H1 (cell line): ENCODE measurements at regions not wholly inside any gene's neighbourhood (a gene's known extent, or its start where the extent isn't known, plus 50 kb on each side); places are given as distances from the start of the nearest gene placed in this dataset.

Source experiments
- CTCF ChIA-PET: fragments of 300-600 bp; sonication (Branson Sonifier 250); formaldehyde crosslinking; loops from one replicate; lab custom pipeline; 2021; ENCODE audit not compliant: partially characterized antibody; lab: Charles Lee
- POLR2A ChIA-PET: fragments of 300-600 bp; sonication (Branson Sonifier 250); formaldehyde crosslinking; loops from one replicate; lab custom pipeline; 2021; ENCODE audit warnings: inconsistent platforms; ENCODE audit not compliant: partially characterized antibody; lab: Charles Lee
- DNase-seq, 2 experiments: peaks; one replicate each; pipeline versions ENCODE4 v3.0.0 to v3.0.0-alpha.2; 2010 to 2022; ENCODE audit warnings: low spot score in 2 of 2, low read depth in 1 of 2, mixed read lengths in 1 of 2
- FAIRE-seq: peaks from 2 replicates; lab custom pipeline; 2011; peaks lifted over from hg19 to GRCh38; lab: Jason Lieb, UNC
- H2AFZ ChIP-seq: 2 replicates; pipeline ENCODE4 v1.8.1; 2012; ENCODE audit warnings: low read length, inconsistent platforms
- H2AK5ac ChIP-seq: 2 replicates; pipeline ENCODE4 v1.6.1; 2013; ENCODE audit warnings: low read depth, low read length
- H2BK120ac ChIP-seq: replicated peaks from 2 replicates; pipeline ENCODE3; 2013; ENCODE audit warnings: low read depth, low read length, inconsistent platforms
- H2BK12ac ChIP-seq: 2 replicates; pipeline ENCODE4 v1.6.1; 2013; ENCODE audit warnings: low read depth, low read length
- H2BK15ac ChIP-seq: 2 replicates; pipeline ENCODE4 v1.6.1; 2013; ENCODE audit warnings: low read length
- H2BK20ac ChIP-seq: 2 replicates; pipeline ENCODE4 v1.6.1; 2013; ENCODE audit warnings: low read length
- H2BK5ac ChIP-seq: 2 replicates; pipeline ENCODE4 v1.6.1; 2013; ENCODE audit warnings: low read depth, low read length
- H3K14ac ChIP-seq: 2 replicates; pipeline ENCODE4 v1.6.1; 2013; ENCODE audit warnings: inconsistent platforms; ENCODE audit not compliant: insufficient read length
- H3K18ac ChIP-seq: 2 replicates; pipeline ENCODE4 v1.6.1; 2013; ENCODE audit warnings: low read length; ENCODE audit errors: extremely low read depth
- H3K23ac ChIP-seq: 2 replicates; pipeline ENCODE4 v1.6.1; 2013; ENCODE audit warnings: inconsistent platforms; ENCODE audit not compliant: insufficient read length
- H3K23me2 ChIP-seq: 2 replicates; pipeline ENCODE4 v1.6.1; 2013; ENCODE audit warnings: low read depth, low read length
- H3K27ac ChIP-seq: 2 replicates; pipeline ENCODE4 v1.6.1; 2011; ENCODE audit warnings: low read depth, low read length, inconsistent platforms
- H3K27me3 ChIP-seq, 4 experiments: replicated peaks in 1 of 4; 1 replicate in 1 of 4; 2 replicates in 3 of 4; pipeline versions ENCODE4 v1.6.1 to v1.8.1; 2011 to 2013; ENCODE audit warnings: low read length in 3 of 4, mild to moderate bottlenecking in 3 of 4, inconsistent platforms in 2 of 4, mixed read lengths in 2 of 4, moderate library complexity in 1 of 4; ENCODE audit not compliant: control insufficient read depth in 3 of 4, insufficient read depth in 3 of 4; ENCODE audit errors: extremely low read depth in 1 of 4
- H3K36me3 ChIP-seq, 4 experiments: 2 replicates each; pipeline versions ENCODE4 v1.6.1 to v1.8.1; 2011 to 2013; ENCODE audit warnings: mild to moderate bottlenecking in 4 of 4, low read length in 3 of 4, moderate library complexity in 2 of 4, control low read depth in 1 of 4, inconsistent platforms in 1 of 4; ENCODE audit not compliant: insufficient read depth in 4 of 4, control insufficient read depth in 2 of 4
- H3K4ac ChIP-seq: replicated peaks from 2 replicates; pipeline ENCODE3; 2013; ENCODE audit warnings: low read length, low read depth, mixed read lengths, inconsistent platforms; ENCODE audit not compliant: insufficient read length
- H3K4me1 ChIP-seq, 4 experiments: replicated peaks in 1 of 4; 1 replicate in 1 of 4; 2 replicates in 3 of 4; pipeline versions ENCODE4 v1.6.1 to v1.8.1; 2011 to 2013; ENCODE audit warnings: low read length in 3 of 4, inconsistent platforms in 2 of 4, mixed read lengths in 1 of 4; ENCODE audit not compliant: insufficient read depth in 4 of 4, control insufficient read depth in 3 of 4
- H3K4me2 ChIP-seq, 2 experiments: 2 replicates each; pipeline versions ENCODE4 v1.6.1 to v1.8.1; 2011 to 2013; ENCODE audit warnings: low read depth in 2 of 2, low read length in 2 of 2, control low read depth in 1 of 2, inconsistent platforms in 1 of 2, mild to moderate bottlenecking in 1 of 2; ENCODE audit not compliant: insufficient read depth in 1 of 2
- H3K4me3 ChIP-seq, 4 experiments: fragments of 200-600, 300-600 bp in 1 of 4; sonication (generic), shearing (Covaris generic), sonication (Bioruptor Twin) in 1 of 4; 2 replicates each; pipeline versions ENCODE4 v1.5.1 to v1.8.1; 2011 to 2016; ENCODE audit warnings: low read length in 4 of 4, low read depth in 3 of 4, control low read depth in 2 of 4, inconsistent platforms in 2 of 4, mild to moderate bottlenecking in 2 of 4, mixed read lengths in 1 of 4, moderate library complexity in 1 of 4; ENCODE audit not compliant: insufficient read depth in 2 of 4; ENCODE audit errors: extremely low read depth in 1 of 4
- H3K56ac ChIP-seq: replicated peaks from 2 replicates; pipeline ENCODE3; 2013; ENCODE audit warnings: low read depth, mild to moderate bottlenecking, mixed read lengths, low read length, inconsistent platforms; ENCODE audit not compliant: insufficient read length
- H3K79me1 ChIP-seq: 2 replicates; pipeline ENCODE4 v1.6.1; 2013; ENCODE audit warnings: low read depth, low read length, control low read depth
- H3K79me2 ChIP-seq, 2 experiments: 2 replicates each; pipeline versions ENCODE4 v1.6.1 to v1.8.1; 2012 to 2013; ENCODE audit warnings: low read length in 2 of 2, mild to moderate bottlenecking in 2 of 2, inconsistent platforms in 1 of 2; ENCODE audit not compliant: insufficient read depth in 2 of 2, control insufficient read depth in 1 of 2
- H3K9ac ChIP-seq, 4 experiments: replicated peaks in 1 of 4; 1 replicate in 1 of 4; 2 replicates in 3 of 4; pipeline versions ENCODE4 v1.6.1 to v1.8.1; 2011 to 2013; ENCODE audit warnings: low read depth in 3 of 4, low read length in 3 of 4, control low read depth in 2 of 4, mild to moderate bottlenecking in 2 of 4, moderate library complexity in 2 of 4, inconsistent platforms in 1 of 4; ENCODE audit errors: extremely low read depth in 1 of 4
- H3K9me3 ChIP-seq, 2 experiments: 2 replicates each; pipeline versions ENCODE4 v1.6.1 to v1.8.1; 2012 to 2013; ENCODE audit warnings: mild to moderate bottlenecking in 2 of 2, moderate library complexity in 2 of 2, control low read depth in 1 of 2, inconsistent platforms in 1 of 2, low read depth in 1 of 2, low read length in 1 of 2, mixed read lengths in 1 of 2; ENCODE audit not compliant: insufficient read depth in 2 of 2
- H4K20me1 ChIP-seq, 2 experiments: replicated peaks in 1 of 2; 2 replicates each; pipeline versions ENCODE3 to v1.8.1; 2011 to 2013; ENCODE audit warnings: inconsistent platforms in 2 of 2, low read length in 2 of 2, mild to moderate bottlenecking in 1 of 2; ENCODE audit not compliant: insufficient read depth in 2 of 2, control insufficient read depth in 1 of 2
- H4K5ac ChIP-seq: 2 replicates; pipeline ENCODE4 v1.6.1; 2013; ENCODE audit warnings: low read length, low read depth, mixed read lengths, inconsistent platforms; ENCODE audit not compliant: insufficient read length
- H4K8ac ChIP-seq: 2 replicates; pipeline ENCODE4 v1.8.0; 2013; ENCODE audit warnings: mild to moderate bottlenecking, moderate library complexity, low read length, inconsistent platforms; ENCODE audit not compliant: insufficient read depth; ENCODE audit errors: extremely low read depth
- H4K91ac ChIP-seq: replicated peaks from 2 replicates; pipeline ENCODE3; 2013; ENCODE audit warnings: low read length, mixed read lengths, inconsistent platforms; ENCODE audit not compliant: insufficient read length
- CEBPB ChIP-seq: IDR thresholded peaks from 2 replicates; pipeline ENCODE4 v1.6.1; 2012; ENCODE audit warnings: low read depth, low read length
- CTBP2 ChIP-seq: IDR thresholded peaks from 2 replicates; pipeline ENCODE4 v1.7.0; 2011; ENCODE audit warnings: borderline replicate concordance, mild to moderate bottlenecking, moderate library complexity, mixed read lengths, low read length; ENCODE audit not compliant: insufficient read depth, insufficient read length
- EGR1 ChIP-seq: IDR thresholded peaks from 2 replicates; pipeline ENCODE4 v1.6.1; 2011; ENCODE audit warnings: low read depth, low read length, borderline replicate concordance
- EP300 ChIP-seq, 2 experiments: IDR thresholded peaks; 1 replicate in 1 of 2; 2 replicates in 1 of 2; pipeline ENCODE4 v1.6.1; 2011 to 2012; ENCODE audit warnings: low read depth in 2 of 2, low read length in 2 of 2, mild to moderate bottlenecking in 2 of 2, borderline replicate concordance in 1 of 2, inconsistent platforms in 1 of 2, moderate library complexity in 1 of 2
- EZH2 ChIP-seq: fragments of 200-600 bp; sonication (generic); IDR thresholded peaks from 2 replicates; pipeline ENCODE4 v1.7.1; 2012; ENCODE audit warnings: low read depth, mild to moderate bottlenecking, moderate library complexity, low read length, inconsistent platforms; ENCODE audit not compliant: severe bottlenecking
- JUN ChIP-seq: IDR thresholded peaks from 2 replicates; pipeline ENCODE4 v1.6.1; 2011; ENCODE audit warnings: low read depth, mild to moderate bottlenecking, improper control_type of control experiment, low read length
- JUND ChIP-seq: IDR thresholded peaks from 2 replicates; pipeline ENCODE4 v1.6.1; 2011; ENCODE audit warnings: mild to moderate bottlenecking, improper control_type of control experiment, low read length
- POU5F1 ChIP-seq: IDR thresholded peaks from 2 replicates; pipeline ENCODE4 v1.6.1; 2011; ENCODE audit warnings: low read depth, mild to moderate bottlenecking, low read length, moderate library complexity
- SP4 ChIP-seq: IDR thresholded peaks from 2 replicates; pipeline ENCODE4 v1.6.1; 2012; ENCODE audit warnings: low read length, inconsistent platforms
- SUZ12 ChIP-seq: fragments of 200-600 bp; sonication (generic); IDR thresholded peaks from 2 replicates; pipeline ENCODE4 v1.6.1; 2012; ENCODE audit warnings: mild to moderate bottlenecking, inconsistent platforms, low read length, moderate library complexity, mixed read lengths
- WGBS, 2 experiments: shearing (Covaris generic) in 1 of 2; methylation state at CpG; one replicate each; pipeline versions ENCODE4 v1.1.6 to v1.1.7; 2013 to 2015; ENCODE audit warnings: low lambda C conversion rate in 2 of 2, mixed read lengths in 2 of 2, inconsistent platforms in 1 of 2, low coverage in 1 of 2, missing lambda C conversion rate in 1 of 2; ENCODE audit not compliant: insufficient replicate concordance in 2 of 2, insufficient coverage in 1 of 2, insufficient read length in 1 of 2; ENCODE audit errors: extremely low coverage in 1 of 2, missing lambda C conversion rate in 1 of 2; 5-methylcytosine and 5-hydroxymethylcytosine counted together
- TF ChIP-seq, protein P1 (sequence below), 3 experiments: IDR thresholded peaks; 1 replicate in 2 of 3; 2 replicates in 1 of 3; pipeline versions ENCODE4 v1.5.1 to v1.6.1; 2011; ENCODE audit warnings: low read length in 3 of 3, mild to moderate bottlenecking in 3 of 3, inconsistent platforms in 2 of 3, low read depth in 1 of 3, moderate library complexity in 1 of 3; ENCODE audit not compliant: insufficient read depth in 1 of 3; ENCODE audit errors: control extremely low read depth in 1 of 3

DNA sequence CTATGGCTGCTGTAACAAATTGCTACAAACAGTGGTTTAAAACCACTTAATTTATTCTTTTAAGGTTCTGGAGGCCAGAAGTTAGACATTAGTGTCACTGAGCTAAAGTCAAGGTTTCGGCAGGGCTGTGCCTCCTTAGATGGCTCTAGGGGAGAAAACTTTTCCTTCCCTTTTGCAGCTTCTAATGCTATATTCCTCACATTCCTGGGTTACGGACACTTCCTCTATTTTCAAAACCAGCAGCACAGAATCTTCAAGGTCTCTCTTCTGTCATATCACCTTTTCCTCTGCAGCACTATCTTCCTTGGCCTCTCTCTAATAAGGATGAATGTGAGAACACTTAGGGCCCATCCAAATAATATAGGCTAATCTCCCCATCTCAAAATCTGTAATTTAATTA, 87.0 kb downstream of the C11orf87 start:
- Histone ChIP-seq H2BK120ac (no peak overlapping the region), H3K79me1 (no peaks in the 10 kb centered on the region), H3K27me3 (no peaks in the 10 kb centered on the region), H3K4me3 (no peak overlapping the region), H2BK15ac (no peak overlapping the region), H3K4ac (no peak overlapping the region), H3K4me2 (no peak overlapping the region), H3K18ac (no peak overlapping the region), H3K4me1 (no peaks in the 10 kb centered on the region), H3K9me3 (no peaks in the 10 kb centered on the region), H2AK5ac (no peak overlapping the region), H4K20me1 (no peaks in the 10 kb centered on the region), H3K56ac (no peak overlapping the region), H2AFZ (no peak overlapping the region), H3K9ac (no peak overlapping the region), H3K27ac (no peak overlapping the region), H2BK5ac (no peak overlapping the region), H3K23ac (no peak overlapping the region), H4K91ac (no peak overlapping the region), H4K8ac (no peak overlapping the region), H4K5ac (no peak overlapping the region), H2BK12ac (no peak overlapping the region), H3K23me2 (no peaks in the 10 kb centered on the region), H3K14ac (no peak overlapping the region), H2BK20ac (no peak overlapping the region), H3K36me3 (no peaks in the 10 kb centered on the region), H3K79me2 (no peaks in the 10 kb centered on the region)
- no peak for DNase-seq
- WGBS, 2 experiments, result 94% methylated on average over 2 of the region's 2 CpGs; no CpG with 5 or more reads in 1 of the 2 experiments
- POLR2A ChIA-PET, result no interaction called here
- FAIRE-seq, result no peak
- CTCF ChIA-PET, result interaction anchor here (0.6 kb wide), 1 partner anchor 611 kb away, joined by 3 read pairs; no protein-coding TSS in a partner anchor
- TF ChIP-seq EZH2 (no peak), EP300 (IDR thresholded peaks at IDR 0.05; ENCODE audit: borderline replicate concordance in 1 of 2, low read depth in 2 of 2, low read length in 2 of 2) (no peak), JUN (no peak), CTBP2 (no peak), JUND (no peak), POU5F1 (no peak), SP4 (no peak), SUZ12 (no peak), EGR1 (no peak), CEBPB (no peak)
- TF ChIP-seq, protein P1, sequence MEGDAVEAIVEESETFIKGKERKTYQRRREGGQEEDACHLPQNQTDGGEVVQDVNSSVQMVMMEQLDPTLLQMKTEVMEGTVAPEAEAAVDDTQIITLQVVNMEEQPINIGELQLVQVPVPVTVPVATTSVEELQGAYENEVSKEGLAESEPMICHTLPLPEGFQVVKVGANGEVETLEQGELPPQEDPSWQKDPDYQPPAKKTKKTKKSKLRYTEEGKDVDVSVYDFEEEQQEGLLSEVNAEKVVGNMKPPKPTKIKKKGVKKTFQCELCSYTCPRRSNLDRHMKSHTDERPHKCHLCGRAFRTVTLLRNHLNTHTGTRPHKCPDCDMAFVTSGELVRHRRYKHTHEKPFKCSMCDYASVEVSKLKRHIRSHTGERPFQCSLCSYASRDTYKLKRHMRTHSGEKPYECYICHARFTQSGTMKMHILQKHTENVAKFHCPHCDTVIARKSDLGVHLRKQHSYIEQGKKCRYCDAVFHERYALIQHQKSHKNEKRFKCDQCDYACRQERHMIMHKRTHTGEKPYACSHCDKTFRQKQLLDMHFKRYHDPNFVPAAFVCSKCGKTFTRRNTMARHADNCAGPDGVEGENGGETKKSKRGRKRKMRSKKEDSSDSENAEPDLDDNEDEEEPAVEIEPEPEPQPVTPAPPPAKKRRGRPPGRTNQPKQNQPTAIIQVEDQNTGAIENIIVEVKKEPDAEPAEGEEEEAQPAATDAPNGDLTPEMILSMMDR (IDR thresholded peaks at IDR 0.05; ENCODE audit: control extremely low read depth in 1 of 3, insufficient read depth in 1 of 3, low read depth in 1 of 3, low read length in 3 of 3), result no peak
